ENCODE measurements at regions not wholly inside any gene's neighbourhood (a gene's known extent, or its start where the extent isn't known, plus 50 kb on each side); places are given as distances from the start of the nearest gene placed in this dataset.

- no peak overlapping the region for H3K27ac ChIP-seq
- TF ChIP-seq, protein P1, sequence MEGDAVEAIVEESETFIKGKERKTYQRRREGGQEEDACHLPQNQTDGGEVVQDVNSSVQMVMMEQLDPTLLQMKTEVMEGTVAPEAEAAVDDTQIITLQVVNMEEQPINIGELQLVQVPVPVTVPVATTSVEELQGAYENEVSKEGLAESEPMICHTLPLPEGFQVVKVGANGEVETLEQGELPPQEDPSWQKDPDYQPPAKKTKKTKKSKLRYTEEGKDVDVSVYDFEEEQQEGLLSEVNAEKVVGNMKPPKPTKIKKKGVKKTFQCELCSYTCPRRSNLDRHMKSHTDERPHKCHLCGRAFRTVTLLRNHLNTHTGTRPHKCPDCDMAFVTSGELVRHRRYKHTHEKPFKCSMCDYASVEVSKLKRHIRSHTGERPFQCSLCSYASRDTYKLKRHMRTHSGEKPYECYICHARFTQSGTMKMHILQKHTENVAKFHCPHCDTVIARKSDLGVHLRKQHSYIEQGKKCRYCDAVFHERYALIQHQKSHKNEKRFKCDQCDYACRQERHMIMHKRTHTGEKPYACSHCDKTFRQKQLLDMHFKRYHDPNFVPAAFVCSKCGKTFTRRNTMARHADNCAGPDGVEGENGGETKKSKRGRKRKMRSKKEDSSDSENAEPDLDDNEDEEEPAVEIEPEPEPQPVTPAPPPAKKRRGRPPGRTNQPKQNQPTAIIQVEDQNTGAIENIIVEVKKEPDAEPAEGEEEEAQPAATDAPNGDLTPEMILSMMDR (conservative IDR thresholded peaks at IDR 0.05): no peak
- no peak for TF ChIP-seq ZFX (IDR thresholded peaks at IDR 0.05)
Observed at GRCh38 chr2:187079901-187080300, 230.9 kb upstream of the ZSWIM2 start.

- no peak overlapping the region for H3K27ac ChIP-seq
- TF ChIP-seq ZFX (IDR thresholded peaks at IDR 0.05): no peak
- TF ChIP-seq, protein P1 (conservative IDR thresholded peaks at IDR 0.05): no peak
Observed at GRCh38 chr2:187078297-187078696, 229.3 kb upstream of the ZSWIM2 start.

- no peak for TF ChIP-seq ZFX (IDR thresholded peaks at IDR 0.05)
Observed at GRCh38 chr2:187075671-187076070, 226.7 kb upstream of the ZSWIM2 start.

GRCh38 chr2:187075199-187075635 lies 226.2 kb upstream of the ZSWIM2 start:
- TF ChIP-seq, protein P1 (conservative IDR thresholded peaks at IDR 0.05): no peak
- no peak for TF ChIP-seq ZFX (IDR thresholded peaks at IDR 0.05)
- no peak overlapping the region for H3K27ac ChIP-seq

More at GRCh38 chr2:187075671-187076070, 226.7 kb upstream of the ZSWIM2 start:
- no peak overlapping the region for H3K27ac ChIP-seq

DNA sequence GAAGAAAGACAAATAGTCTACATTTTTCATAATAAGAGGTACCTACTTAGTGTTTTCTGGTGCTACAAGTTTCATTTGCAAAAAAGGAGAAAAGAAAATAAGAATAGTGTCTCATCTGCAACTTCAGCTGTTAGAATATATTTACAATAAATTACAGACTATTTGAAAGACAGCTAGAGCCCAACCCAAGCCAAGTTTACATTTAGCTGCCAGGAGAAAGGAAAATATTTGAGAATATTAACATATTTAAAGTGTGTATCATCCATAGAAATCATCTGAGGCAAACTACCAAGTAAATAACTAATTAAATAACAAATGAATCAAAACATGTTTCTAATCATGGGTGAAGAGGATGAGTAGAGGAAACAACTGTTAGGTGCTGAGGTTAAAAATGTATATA lies 209.2 kb upstream of the ZSWIM2 start:
- no peak for TF ChIP-seq ZFX (IDR thresholded peaks at IDR 0.05)
- TF ChIP-seq, protein P1 (conservative IDR thresholded peaks at IDR 0.05): no peak
- no peak overlapping the region for H3K27ac ChIP-seq

DNA sequence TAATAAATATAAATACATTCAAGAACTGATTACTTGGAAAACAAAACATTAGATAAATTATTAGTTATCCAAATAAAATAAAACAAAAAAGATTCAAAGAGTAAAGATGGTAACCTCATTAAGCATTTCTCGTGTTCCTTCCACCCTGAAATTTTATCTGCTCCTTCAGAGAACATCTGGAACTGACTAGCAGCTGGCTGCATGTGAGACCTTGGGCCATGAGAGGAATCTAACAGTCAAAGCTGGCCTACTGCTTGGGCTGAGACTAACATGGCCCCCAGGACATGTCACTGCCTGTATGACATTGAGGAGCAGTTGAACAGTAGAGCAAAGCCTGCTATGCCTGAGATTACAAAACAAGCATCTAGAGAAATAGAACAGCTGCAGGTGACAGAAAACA lies 208.5 kb upstream of the ZSWIM2 start:
- H3K27ac ChIP-seq: no peak overlapping the region
- TF ChIP-seq ZFX (IDR thresholded peaks at IDR 0.05): no peak
- TF ChIP-seq, protein P1 (conservative IDR thresholded peaks at IDR 0.05): no peak

GRCh38 chr2:187056416-187057334 lies 207.7 kb upstream of the ZSWIM2 start:
- TF ChIP-seq, protein P1 (conservative IDR thresholded peaks at IDR 0.05): no peak
- TF ChIP-seq ZFX (IDR thresholded peaks at IDR 0.05): no peak
- H3K27ac ChIP-seq: no peak overlapping the region
